ENCODE measurements at regions not wholly inside any gene's neighbourhood (a gene's known extent, or its start where the extent isn't known, plus 50 kb on each side); places are given as distances from the start of the nearest gene placed in this dataset.

DNA sequence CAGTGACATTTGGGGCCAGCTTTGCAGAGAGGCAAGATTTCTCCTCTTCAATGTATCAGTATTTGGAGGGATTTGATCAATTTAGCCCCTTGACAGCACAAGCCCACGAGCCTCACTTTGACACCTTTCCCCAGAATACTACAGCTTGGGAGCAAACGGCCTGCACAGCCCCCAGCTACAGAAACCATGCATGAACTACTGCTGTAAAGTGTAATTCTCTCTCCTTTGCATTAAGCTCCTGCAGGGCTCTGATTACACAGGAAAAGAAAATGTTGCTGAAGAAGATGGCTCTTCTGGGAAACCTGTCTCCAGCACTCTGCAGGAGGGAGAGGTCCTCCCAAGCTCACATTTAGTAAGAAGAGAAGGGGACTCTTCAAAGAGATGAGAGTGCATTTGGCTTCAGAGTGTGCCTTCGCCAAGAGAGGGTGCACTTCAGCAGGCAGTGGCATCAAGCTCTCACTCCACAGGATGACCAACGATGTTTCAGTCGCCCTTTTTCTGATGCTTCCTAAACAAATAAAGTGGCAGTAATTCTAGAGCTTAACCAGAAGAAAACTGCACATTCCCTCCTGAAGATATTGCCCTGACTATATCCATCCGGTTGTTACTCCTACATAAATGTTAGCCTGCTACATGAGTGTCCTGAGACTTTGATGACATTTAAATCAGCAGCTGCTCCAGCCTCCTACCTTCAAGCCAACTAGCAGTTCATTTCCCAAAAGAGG lies 272.2 kb downstream of the AUH start:
- Histone ChIP-seq H3K4me1 (replicated peaks in 1 of 2) (no peaks in the 10 kb centered on the region), H3K27ac (no peak overlapping the region), H3K4me3 (no peak overlapping the region)
- peak in 6 of 8 experiments; percentile 29 to 98 (median 59) for ATAC-seq (replicated peaks in 6 of 8)
- 0 to 80% (median 33%) methylated on average over 1 to 5 of the region's 6 CpGs; no CpG with 5 or more reads in 2 of the 10 experiments for WGBS, 10 experiments
- in situ Hi-C loops (cut with MboI; ENCODE audit: low pct_unique_long_range_greater_than_20kb in 2 of 9, low sequenced_read_pairs in 9 of 9, unreplicated experiment in 9 of 9) = no loop called here

DNA sequence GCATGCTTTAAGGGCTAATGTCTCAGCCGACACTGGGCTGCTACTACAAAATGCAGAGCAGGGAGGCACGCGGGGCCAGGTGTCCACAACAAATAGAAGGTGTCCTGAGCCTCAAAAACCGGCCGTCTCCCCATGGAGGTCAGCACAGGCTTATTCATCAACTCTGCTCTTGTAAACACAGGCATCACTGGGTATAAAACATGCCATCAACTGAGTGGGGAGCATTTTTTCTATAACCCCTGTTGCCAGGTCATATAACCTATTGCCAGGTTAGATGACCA lies 271.6 kb downstream of the AUH start:
- H3K4me1 ChIP-seq (replicated peaks in 1 of 2) = no peaks in the 10 kb centered on the region
- no peak overlapping the region for H3K4me3 ChIP-seq
- no peak for ATAC-seq (replicated peaks in 6 of 8)
- WGBS, 10 experiments = 14 to 95% (median 75%) methylated on average over 1 to 4 of the region's 5 CpGs; no CpG with 5 or more reads in 4 of the 10 experiments
- H3K27ac ChIP-seq = no peak overlapping the region
- in situ Hi-C loops (cut with MboI; ENCODE audit: low pct_unique_long_range_greater_than_20kb in 2 of 9, low sequenced_read_pairs in 9 of 9, unreplicated experiment in 9 of 9) = no loop called here

GRCh38 chr9:91092214-91092613 lies 269.5 kb downstream of the AUH start:
- no peak for ATAC-seq (replicated peaks in 6 of 8)
- no peak overlapping the region for H3K4me3 ChIP-seq
- H3K27ac ChIP-seq = no peak overlapping the region
- no peaks in the 10 kb centered on the region for H3K4me1 ChIP-seq (replicated peaks in 1 of 2)
- in situ Hi-C loops (cut with MboI; ENCODE audit: low pct_unique_long_range_greater_than_20kb in 2 of 9, low sequenced_read_pairs in 9 of 9, unreplicated experiment in 9 of 9) = no loop called here
- WGBS, 10 experiments = 100% methylated on average over 1 of the region's 1 CpG; no CpG with 5 or more reads in 6 of the 10 experiments

GRCh38 chr9:91094324-91095088 lies 267.2 kb downstream of the AUH start:
- in situ Hi-C loops (cut with MboI; ENCODE audit: low pct_unique_long_range_greater_than_20kb in 2 of 9, low sequenced_read_pairs in 9 of 9, unreplicated experiment in 9 of 9) = no loop called here
- peaks cover 0 to under 1% of the 10 kb centered on the region in 2 donors for H3K4me1 ChIP-seq (replicated peaks in 1 of 2)
- H3K4me3 ChIP-seq = no peak overlapping the region
- WGBS, 10 experiments = 64 to 100% (median 96%) methylated on average over 1 of the region's 1 CpG
- H3K27ac ChIP-seq = no peak overlapping the region
- ATAC-seq (replicated peaks in 6 of 8) = no peak

- no peak overlapping the region for H3K27ac ChIP-seq
- in situ Hi-C loops (cut with MboI; ENCODE audit: low pct_unique_long_range_greater_than_20kb in 2 of 9, low sequenced_read_pairs in 9 of 9, unreplicated experiment in 9 of 9) = no loop called here
- ATAC-seq (replicated peaks in 6 of 8) = no peak
- peaks cover 0 to 4% of the 10 kb centered on the region in 2 donors for H3K4me1 ChIP-seq (replicated peaks in 1 of 2)
- 83 to 100% (median 92%) methylated on average over 1 to 7 of the region's 10 CpGs for WGBS, 10 experiments
- H3K4me3 ChIP-seq = no peak overlapping the region
These were observed 263.4 kb downstream of the AUH start for GRCh38 chr9:91098203-91098850.

GRCh38 chr9:91099436-91099835 lies 262.3 kb downstream of the AUH start:
- H3K27ac ChIP-seq = no peak overlapping the region
- 42 to 100% (median 82%) methylated on average over 1 to 2 of the region's 4 CpGs; no CpG with 5 or more reads in 2 of the 10 experiments for WGBS, 10 experiments

DNA sequence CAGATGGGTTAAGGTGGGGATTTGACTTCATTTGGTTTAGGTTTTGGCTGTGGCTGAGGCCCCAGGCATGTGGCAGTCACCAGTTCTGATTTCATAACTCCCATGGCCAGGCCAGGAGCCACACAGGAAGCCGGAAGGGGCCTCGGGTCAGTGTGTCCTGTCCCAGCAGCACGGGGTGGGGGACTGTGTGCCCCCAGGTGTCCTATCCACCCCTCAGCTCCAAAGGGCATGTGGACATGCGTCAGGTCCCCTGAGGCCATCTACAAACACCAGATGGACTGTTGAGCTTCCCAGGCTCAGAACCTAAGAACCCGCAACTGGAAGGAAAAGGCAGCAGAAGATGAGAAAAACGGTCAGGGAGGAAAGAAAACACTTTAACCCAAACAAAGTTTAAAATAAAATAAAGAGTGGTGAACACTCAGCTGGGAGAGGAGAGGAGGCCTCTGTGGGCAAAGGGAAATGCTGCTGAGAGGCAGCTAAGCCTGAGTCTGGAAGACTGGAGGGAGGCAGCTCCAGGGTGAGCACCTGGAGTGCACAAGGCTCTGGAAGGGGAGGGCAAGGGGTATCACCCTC lies 260.8 kb downstream of the AUH start:
- Histone ChIP-seq H3K27ac (no peak overlapping the region), H3K4me3 (no peak overlapping the region), H3K4me1 (replicated peaks in 1 of 2) (peaks cover 0 to 4% of the 10 kb centered on the region in 2 donors)
- no peak for ATAC-seq (replicated peaks in 6 of 8)
- 30 to 90% (median 68%) methylated on average over 1 to 5 of the region's 6 CpGs; no CpG with 5 or more reads in 3 of the 10 experiments for WGBS, 10 experiments
- in situ Hi-C loops (cut with MboI; ENCODE audit: low pct_unique_long_range_greater_than_20kb in 2 of 9, low sequenced_read_pairs in 9 of 9, unreplicated experiment in 9 of 9) = loop anchor here in 1 of 9 experiments (10.0 kb wide), 1 partner anchor 64 kb away; no protein-coding TSS in a partner anchor

More at GRCh38 chr9:91099436-91099835, 262.3 kb downstream of the AUH start:
- Histone ChIP-seq H3K4me1 (replicated peaks in 1 of 2) (peaks cover 0 to 4% of the 10 kb centered on the region in 2 donors), H3K4me3 (no peak overlapping the region)
- no peak for ATAC-seq (replicated peaks in 6 of 8)
- in situ Hi-C loops (cut with MboI; ENCODE audit: low pct_unique_long_range_greater_than_20kb in 2 of 9, low sequenced_read_pairs in 9 of 9, unreplicated experiment in 9 of 9) = no loop called here

- in situ Hi-C loops (cut with MboI; ENCODE audit: low pct_unique_long_range_greater_than_20kb in 2 of 9, low sequenced_read_pairs in 9 of 9, unreplicated experiment in 9 of 9) = loop anchor here in 1 of 9 experiments (10.0 kb wide), 1 partner anchor 63 kb away; no protein-coding TSS in a partner anchor
- Histone ChIP-seq H3K27ac (no peak overlapping the region), H3K4me3 (no peak overlapping the region), H3K4me1 (replicated peaks in 1 of 2) (peaks cover 0 to 4% of the 10 kb centered on the region in 2 donors)
- WGBS, 10 experiments = 51 to 100% (median 83%) methylated on average over 1 to 7 of the region's 7 CpGs; no CpG with 5 or more reads in 5 of the 10 experiments
- ATAC-seq (replicated peaks in 6 of 8) = no peak
These were observed 260.0 kb downstream of the AUH start for GRCh38 chr9:91101611-91102168.

GRCh38 chr9:91102269-91102668 lies 259.4 kb downstream of the AUH start:
- Histone ChIP-seq H3K27ac (no peak overlapping the region), H3K4me1 (replicated peaks in 1 of 2) (peaks cover 0 to 4% of the 10 kb centered on the region in 2 donors), H3K4me3 (no peak overlapping the region)
- in situ Hi-C loops (cut with MboI; ENCODE audit: low pct_unique_long_range_greater_than_20kb in 2 of 9, low sequenced_read_pairs in 9 of 9, unreplicated experiment in 9 of 9) = loop anchor here in 1 of 9 experiments (10.0 kb wide), 1 partner anchor 63 kb away; no protein-coding TSS in a partner anchor
- ATAC-seq (replicated peaks in 6 of 8) = no peak

GRCh38 chr9:91103931-91104330 lies 257.8 kb downstream of the AUH start:
- 0 to 100% (median 60%) methylated on average over 1 of the region's 1 CpG; no CpG with 5 or more reads in 3 of the 10 experiments for WGBS, 10 experiments
- no peak for ATAC-seq (replicated peaks in 6 of 8)
- H3K4me3 ChIP-seq = no peak overlapping the region
- H3K4me1 ChIP-seq (replicated peaks in 1 of 2) = peaks cover 0 to 4% of the 10 kb centered on the region in 2 donors
- H3K27ac ChIP-seq = no peak overlapping the region
- in situ Hi-C loops (cut with MboI; ENCODE audit: low pct_unique_long_range_greater_than_20kb in 2 of 9, low sequenced_read_pairs in 9 of 9, unreplicated experiment in 9 of 9) = loop anchor here in 1 of 9 experiments (10.0 kb wide), 1 partner anchor 61 kb away; no protein-coding TSS in a partner anchor

DNA sequence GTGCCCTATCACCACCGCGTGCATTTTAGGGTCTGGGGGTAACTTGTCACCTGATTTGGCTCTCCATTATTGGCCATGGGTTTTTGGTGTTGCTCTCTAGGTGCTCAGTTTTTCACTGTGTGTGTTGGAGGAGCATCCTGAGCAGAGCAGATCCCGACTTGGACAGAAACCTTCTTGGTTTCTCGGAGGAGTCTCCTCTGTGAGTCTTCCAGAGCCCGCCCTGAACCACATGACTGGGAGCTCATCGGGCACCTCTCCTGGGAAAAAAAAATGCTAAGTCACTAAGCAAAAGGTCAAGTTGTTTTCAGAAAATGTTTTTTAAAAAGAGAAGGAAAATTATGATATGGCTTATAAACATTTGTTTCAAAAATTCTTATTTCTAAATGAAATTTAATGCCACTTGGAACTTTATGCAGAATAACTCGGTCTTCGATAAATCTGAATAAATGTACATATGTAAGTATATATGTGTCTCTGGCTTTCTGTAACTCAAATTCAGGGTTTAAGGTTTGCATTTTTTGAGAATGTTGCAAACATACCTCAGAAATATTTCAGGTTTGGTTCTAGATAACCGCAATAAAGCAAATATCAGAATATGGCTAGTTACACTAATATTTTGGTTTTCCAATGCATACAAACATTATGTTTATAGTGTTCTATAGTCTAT lies 255.2 kb downstream of the AUH start:
- Histone ChIP-seq H3K27ac (no peak overlapping the region), H3K4me3 (no peak overlapping the region), H3K4me1 (replicated peaks in 1 of 2) (no peaks in the 10 kb centered on the region)
- in situ Hi-C loops (cut with MboI; ENCODE audit: low pct_unique_long_range_greater_than_20kb in 2 of 9, low sequenced_read_pairs in 9 of 9, unreplicated experiment in 9 of 9) = loop anchor here in 1 of 9 experiments (10.0 kb wide), 1 partner anchor 58 kb away; no protein-coding TSS in a partner anchor
- ATAC-seq (replicated peaks in 6 of 8) = peak in 3 of 8 experiments; percentile 83 to 93 (median 88)
- WGBS, 10 experiments = 2 to 100% (median 95%) methylated on average over 1 to 8 of the region's 9 CpGs

DNA sequence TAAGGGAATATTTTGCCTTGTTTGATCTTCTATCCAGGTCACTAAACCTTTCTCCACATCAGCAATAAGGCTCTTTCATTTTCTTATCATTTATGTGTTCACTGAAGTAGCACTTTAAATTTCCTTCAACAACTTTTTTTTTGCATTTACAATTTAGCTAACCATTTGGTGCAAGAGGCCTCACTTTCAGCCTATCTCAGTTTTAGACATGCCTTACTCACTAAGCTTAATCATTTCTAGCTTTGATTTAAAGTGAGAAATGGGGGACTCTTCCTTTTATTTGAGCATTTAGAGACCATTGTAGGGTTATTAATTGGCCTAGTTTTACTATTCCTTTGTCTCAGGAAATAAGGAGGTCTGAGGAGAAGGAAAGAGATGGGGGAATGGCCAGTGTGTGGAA lies 250.5 kb downstream of the AUH start:
- no peak overlapping the region for H3K4me3 ChIP-seq
- in situ Hi-C loops (cut with MboI; ENCODE audit: low pct_unique_long_range_greater_than_20kb in 2 of 9, low sequenced_read_pairs in 9 of 9, unreplicated experiment in 9 of 9) = no loop called here
- H3K4me1 ChIP-seq (replicated peaks in 1 of 2) = no peaks in the 10 kb centered on the region
- no peak overlapping the region for H3K27ac ChIP-seq
- ATAC-seq (replicated peaks in 6 of 8) = no peak

Data from motor neuron (in vitro differentiated cells).